H1 (cell line): ENCODE measurements at regions not wholly inside any gene's neighbourhood (a gene's known extent, or its start where the extent isn't known, plus 50 kb on each side); places are given as distances from the start of the nearest gene placed in this dataset.

ENCODE experiments used
- CTCF ChIA-PET: fragments of 300-600 bp; sonication (Branson Sonifier 250); formaldehyde crosslinking; loops from one replicate; lab custom pipeline; 2021; ENCODE audit not compliant: partially characterized antibody; lab: Charles Lee
- POLR2A ChIA-PET: fragments of 300-600 bp; sonication (Branson Sonifier 250); formaldehyde crosslinking; loops from one replicate; lab custom pipeline; 2021; ENCODE audit warnings: inconsistent platforms; ENCODE audit not compliant: partially characterized antibody; lab: Charles Lee
- DNase-seq, 2 experiments: peaks; one replicate each; pipeline versions ENCODE4 v3.0.0 to v3.0.0-alpha.2; 2010 to 2022; ENCODE audit warnings: low spot score in 2 of 2, low read depth in 1 of 2, mixed read lengths in 1 of 2
- FAIRE-seq: peaks from 2 replicates; lab custom pipeline; 2011; peaks lifted over from hg19 to GRCh38; lab: Jason Lieb, UNC
- H2AFZ ChIP-seq: 2 replicates; pipeline ENCODE4 v1.8.1; 2012; ENCODE audit warnings: low read length, inconsistent platforms
- H2AK5ac ChIP-seq: 2 replicates; pipeline ENCODE4 v1.6.1; 2013; ENCODE audit warnings: low read depth, low read length
- H2BK120ac ChIP-seq: replicated peaks from 2 replicates; pipeline ENCODE3; 2013; ENCODE audit warnings: low read depth, low read length, inconsistent platforms
- H2BK12ac ChIP-seq: 2 replicates; pipeline ENCODE4 v1.6.1; 2013; ENCODE audit warnings: low read depth, low read length
- H2BK15ac ChIP-seq: 2 replicates; pipeline ENCODE4 v1.6.1; 2013; ENCODE audit warnings: low read length
- H2BK20ac ChIP-seq: 2 replicates; pipeline ENCODE4 v1.6.1; 2013; ENCODE audit warnings: low read length
- H2BK5ac ChIP-seq: 2 replicates; pipeline ENCODE4 v1.6.1; 2013; ENCODE audit warnings: low read depth, low read length
- H3K14ac ChIP-seq: 2 replicates; pipeline ENCODE4 v1.6.1; 2013; ENCODE audit warnings: inconsistent platforms; ENCODE audit not compliant: insufficient read length
- H3K18ac ChIP-seq: 2 replicates; pipeline ENCODE4 v1.6.1; 2013; ENCODE audit warnings: low read length; ENCODE audit errors: extremely low read depth
- H3K23ac ChIP-seq: 2 replicates; pipeline ENCODE4 v1.6.1; 2013; ENCODE audit warnings: inconsistent platforms; ENCODE audit not compliant: insufficient read length
- H3K23me2 ChIP-seq: 2 replicates; pipeline ENCODE4 v1.6.1; 2013; ENCODE audit warnings: low read depth, low read length
- H3K27ac ChIP-seq: 2 replicates; pipeline ENCODE4 v1.6.1; 2011; ENCODE audit warnings: low read depth, low read length, inconsistent platforms
- H3K27me3 ChIP-seq, 4 experiments: replicated peaks in 1 of 4; 1 replicate in 1 of 4; 2 replicates in 3 of 4; pipeline versions ENCODE4 v1.6.1 to v1.8.1; 2011 to 2013; ENCODE audit warnings: low read length in 3 of 4, mild to moderate bottlenecking in 3 of 4, inconsistent platforms in 2 of 4, mixed read lengths in 2 of 4, moderate library complexity in 1 of 4; ENCODE audit not compliant: control insufficient read depth in 3 of 4, insufficient read depth in 3 of 4; ENCODE audit errors: extremely low read depth in 1 of 4
- H3K36me3 ChIP-seq, 4 experiments: 2 replicates each; pipeline versions ENCODE4 v1.6.1 to v1.8.1; 2011 to 2013; ENCODE audit warnings: mild to moderate bottlenecking in 4 of 4, low read length in 3 of 4, moderate library complexity in 2 of 4, control low read depth in 1 of 4, inconsistent platforms in 1 of 4; ENCODE audit not compliant: insufficient read depth in 4 of 4, control insufficient read depth in 2 of 4
- H3K4ac ChIP-seq: replicated peaks from 2 replicates; pipeline ENCODE3; 2013; ENCODE audit warnings: low read length, low read depth, mixed read lengths, inconsistent platforms; ENCODE audit not compliant: insufficient read length
- H3K4me1 ChIP-seq, 4 experiments: replicated peaks in 1 of 4; 1 replicate in 1 of 4; 2 replicates in 3 of 4; pipeline versions ENCODE4 v1.6.1 to v1.8.1; 2011 to 2013; ENCODE audit warnings: low read length in 3 of 4, inconsistent platforms in 2 of 4, mixed read lengths in 1 of 4; ENCODE audit not compliant: insufficient read depth in 4 of 4, control insufficient read depth in 3 of 4
- H3K4me2 ChIP-seq, 2 experiments: 2 replicates each; pipeline versions ENCODE4 v1.6.1 to v1.8.1; 2011 to 2013; ENCODE audit warnings: low read depth in 2 of 2, low read length in 2 of 2, control low read depth in 1 of 2, inconsistent platforms in 1 of 2, mild to moderate bottlenecking in 1 of 2; ENCODE audit not compliant: insufficient read depth in 1 of 2
- H3K4me3 ChIP-seq, 4 experiments: fragments of 200-600, 300-600 bp in 1 of 4; sonication (generic), shearing (Covaris generic), sonication (Bioruptor Twin) in 1 of 4; 2 replicates each; pipeline versions ENCODE4 v1.5.1 to v1.8.1; 2011 to 2016; ENCODE audit warnings: low read length in 4 of 4, low read depth in 3 of 4, control low read depth in 2 of 4, inconsistent platforms in 2 of 4, mild to moderate bottlenecking in 2 of 4, mixed read lengths in 1 of 4, moderate library complexity in 1 of 4; ENCODE audit not compliant: insufficient read depth in 2 of 4; ENCODE audit errors: extremely low read depth in 1 of 4
- H3K56ac ChIP-seq: replicated peaks from 2 replicates; pipeline ENCODE3; 2013; ENCODE audit warnings: low read depth, mild to moderate bottlenecking, mixed read lengths, low read length, inconsistent platforms; ENCODE audit not compliant: insufficient read length
- H3K79me1 ChIP-seq: 2 replicates; pipeline ENCODE4 v1.6.1; 2013; ENCODE audit warnings: low read depth, low read length, control low read depth
- H3K79me2 ChIP-seq, 2 experiments: 2 replicates each; pipeline versions ENCODE4 v1.6.1 to v1.8.1; 2012 to 2013; ENCODE audit warnings: low read length in 2 of 2, mild to moderate bottlenecking in 2 of 2, inconsistent platforms in 1 of 2; ENCODE audit not compliant: insufficient read depth in 2 of 2, control insufficient read depth in 1 of 2
- H3K9ac ChIP-seq, 4 experiments: replicated peaks in 1 of 4; 1 replicate in 1 of 4; 2 replicates in 3 of 4; pipeline versions ENCODE4 v1.6.1 to v1.8.1; 2011 to 2013; ENCODE audit warnings: low read depth in 3 of 4, low read length in 3 of 4, control low read depth in 2 of 4, mild to moderate bottlenecking in 2 of 4, moderate library complexity in 2 of 4, inconsistent platforms in 1 of 4; ENCODE audit errors: extremely low read depth in 1 of 4
- H3K9me3 ChIP-seq, 2 experiments: 2 replicates each; pipeline versions ENCODE4 v1.6.1 to v1.8.1; 2012 to 2013; ENCODE audit warnings: mild to moderate bottlenecking in 2 of 2, moderate library complexity in 2 of 2, control low read depth in 1 of 2, inconsistent platforms in 1 of 2, low read depth in 1 of 2, low read length in 1 of 2, mixed read lengths in 1 of 2; ENCODE audit not compliant: insufficient read depth in 2 of 2
- H4K20me1 ChIP-seq, 2 experiments: replicated peaks in 1 of 2; 2 replicates each; pipeline versions ENCODE3 to v1.8.1; 2011 to 2013; ENCODE audit warnings: inconsistent platforms in 2 of 2, low read length in 2 of 2, mild to moderate bottlenecking in 1 of 2; ENCODE audit not compliant: insufficient read depth in 2 of 2, control insufficient read depth in 1 of 2
- H4K5ac ChIP-seq: 2 replicates; pipeline ENCODE4 v1.6.1; 2013; ENCODE audit warnings: low read length, low read depth, mixed read lengths, inconsistent platforms; ENCODE audit not compliant: insufficient read length
- H4K8ac ChIP-seq: 2 replicates; pipeline ENCODE4 v1.8.0; 2013; ENCODE audit warnings: mild to moderate bottlenecking, moderate library complexity, low read length, inconsistent platforms; ENCODE audit not compliant: insufficient read depth; ENCODE audit errors: extremely low read depth
- H4K91ac ChIP-seq: replicated peaks from 2 replicates; pipeline ENCODE3; 2013; ENCODE audit warnings: low read length, mixed read lengths, inconsistent platforms; ENCODE audit not compliant: insufficient read length
- ATF2 ChIP-seq: IDR thresholded peaks from 2 replicates; pipeline ENCODE4 v1.6.1; 2012; ENCODE audit warnings: low read length, inconsistent platforms
- ATF3 ChIP-seq: IDR thresholded peaks from 2 replicates; pipeline ENCODE4 v1.6.1; 2011; ENCODE audit warnings: low read depth, mild to moderate bottlenecking, low read length; ENCODE audit not compliant: insufficient read depth
- CBX5 ChIP-seq: fragments of 300-800, 300-1000 bp; sonication (generic); IDR thresholded peaks from 2 replicates; pipeline ENCODE4 v1.7.1; 2016; ENCODE audit warnings: antibody characterized with exemption, low read length, low read depth
- CREB1 ChIP-seq: IDR thresholded peaks from 2 replicates; pipeline ENCODE4 v1.6.1; 2012; ENCODE audit warnings: inconsistent platforms
- EP300 ChIP-seq, 2 experiments: IDR thresholded peaks; 1 replicate in 1 of 2; 2 replicates in 1 of 2; pipeline ENCODE4 v1.6.1; 2011 to 2012; ENCODE audit warnings: low read depth in 2 of 2, low read length in 2 of 2, mild to moderate bottlenecking in 2 of 2, borderline replicate concordance in 1 of 2, inconsistent platforms in 1 of 2, moderate library complexity in 1 of 2
- HDAC6 ChIP-seq: IDR thresholded peaks from one replicate; pipeline ENCODE4 v1.7.1; 2012; ENCODE audit warnings: low read depth, mild to moderate bottlenecking, inconsistent platforms, low read length, moderate library complexity
- MAX ChIP-seq: IDR thresholded peaks from 2 replicates; pipeline ENCODE4 v1.6.1; 2012; ENCODE audit warnings: inconsistent platforms
- RAD21 ChIP-seq, 2 experiments: IDR thresholded peaks in 1 of 2; conservative IDR thresholded peaks in 1 of 2; 2 replicates each; pipeline ENCODE4 v1.6.1; 2011; ENCODE audit warnings: low read depth in 2 of 2, low read length in 2 of 2, improper control_type of control experiment in 1 of 2, inconsistent platforms in 1 of 2, mild to moderate bottlenecking in 1 of 2, moderate library complexity in 1 of 2
- TCF12 ChIP-seq: IDR thresholded peaks from 2 replicates; pipeline ENCODE4 v1.6.1; 2011; ENCODE audit warnings: low read depth, mild to moderate bottlenecking, low read length
- USF2 ChIP-seq: IDR thresholded peaks from 2 replicates; pipeline ENCODE4 v1.6.1; 2011; ENCODE audit warnings: low read length, improper control_type of control experiment
- YY1 ChIP-seq: IDR thresholded peaks from 2 replicates; pipeline ENCODE4 v1.6.1; 2011; ENCODE audit warnings: low read depth, mild to moderate bottlenecking, low read length
- WGBS, 2 experiments: shearing (Covaris generic) in 1 of 2; methylation state at CpG; one replicate each; pipeline versions ENCODE4 v1.1.6 to v1.1.7; 2013 to 2015; ENCODE audit warnings: low lambda C conversion rate in 2 of 2, mixed read lengths in 2 of 2, inconsistent platforms in 1 of 2, low coverage in 1 of 2, missing lambda C conversion rate in 1 of 2; ENCODE audit not compliant: insufficient replicate concordance in 2 of 2, insufficient coverage in 1 of 2, insufficient read length in 1 of 2; ENCODE audit errors: extremely low coverage in 1 of 2, missing lambda C conversion rate in 1 of 2; 5-methylcytosine and 5-hydroxymethylcytosine counted together

- no peak overlapping the region for H2BK12ac ChIP-seq
- H2AK5ac ChIP-seq = no peak overlapping the region
- DNase-seq (no peak), FAIRE-seq (no peak)
- H2AFZ ChIP-seq = no peak overlapping the region
- no peak overlapping the region for H2BK120ac ChIP-seq
- no peaks in the 10 kb centered on the region for H3K23me2 ChIP-seq
- H2BK5ac ChIP-seq = no peak overlapping the region
- H3K4me3 ChIP-seq = no peak overlapping the region
- no peaks in the 10 kb centered on the region for H4K20me1 ChIP-seq
- H3K4me1 ChIP-seq = no peaks in the 10 kb centered on the region
- no peak overlapping the region for H4K91ac ChIP-seq
- no peak overlapping the region for H2BK20ac ChIP-seq
- H3K27ac ChIP-seq = no peak overlapping the region
- no peak overlapping the region for H4K5ac ChIP-seq
- H3K56ac ChIP-seq = no peak overlapping the region
- H2BK15ac ChIP-seq = no peak overlapping the region
- 100% methylated on average over 1 of the region's 1 CpG; no CpG with 5 or more reads in 1 of the 2 experiments for WGBS, 2 experiments
- no peak overlapping the region for H3K9ac ChIP-seq
- H3K4ac ChIP-seq = no peak overlapping the region
- no peak overlapping the region for H3K4me2 ChIP-seq
- no peaks in the 10 kb centered on the region for H3K9me3 ChIP-seq
- no peak overlapping the region for H3K23ac ChIP-seq
- no peaks in the 10 kb centered on the region for H3K36me3 ChIP-seq
- no peaks in the 10 kb centered on the region for H3K79me2 ChIP-seq
- no peak overlapping the region for H3K18ac ChIP-seq
- no peak overlapping the region for H3K14ac ChIP-seq
- H4K8ac ChIP-seq = no peak overlapping the region
- H3K27me3 ChIP-seq = no peaks in the 10 kb centered on the region
- no peaks in the 10 kb centered on the region for H3K79me1 ChIP-seq
- POLR2A ChIA-PET = no interaction called here
- CTCF ChIA-PET = interaction anchor here (0.9 kb wide), 1 partner anchor 144 kb away, joined by 3 read pairs; no protein-coding TSS in a partner anchor
- TF ChIP-seq RAD21 (IDR thresholded peaks at IDR 0.05 in 1 of 2, conservative IDR thresholded peaks at IDR 0.05 in 1 of 2; ENCODE audit: low read depth in 2 of 2, low read length in 2 of 2) (no peak), CREB1 (no peak), ATF2 (no peak), EP300 (IDR thresholded peaks at IDR 0.05; ENCODE audit: borderline replicate concordance in 1 of 2, low read depth in 2 of 2, low read length in 2 of 2) (no peak), MAX (no peak), HDAC6 (no peak), TCF12 (no peak), USF2 (no peak), ATF3 (no peak), YY1 (no peak), CBX5 (no peak)
These were observed 250.3 kb upstream of the NFE2L3 start for GRCh38 chr7:25901658-25902057.
